GM23338 (cell line): ENCODE measurements at regions not wholly inside any gene's neighbourhood (a gene's known extent, or its start where the extent isn't known, plus 50 kb on each side); places are given as distances from the start of the nearest gene placed in this dataset.

Source experiments
- ATAC-seq: fragments of 200-7000 bp; cut with Tn5 transposase; 3 replicates; pipeline ENCODE4 v1.9.1; 2020
- DNase-seq: peaks from one replicate; pipeline ENCODE4 v3.0.0-alpha.2; 2015; ENCODE audit warnings: low spot score
- H2AFZ ChIP-seq: fragments of 200-600 bp; sonication (generic); 2 replicates; pipeline ENCODE4 v1.8.0; 2016; ENCODE audit warnings: antibody characterized with exemption, mild to moderate bottlenecking, moderate library complexity
- H3F3A ChIP-seq: fragments of 200-600 bp; sonication (generic); replicated peaks from 2 replicates; pipeline ENCODE4 v1.8.0; 2017; ENCODE audit warnings: antibody characterized with exemption, mixed run types, low read depth
- H3K27ac ChIP-seq: fragments of 200-600 bp; sonication (generic); 2 replicates; pipeline ENCODE4 v1.6.1; 2016; ENCODE audit warnings: low read depth
- H3K27me3 ChIP-seq: fragments of 200-600 bp; sonication (generic); 2 replicates; pipeline ENCODE4 v1.8.0; 2016; ENCODE audit warnings: mild to moderate bottlenecking, mixed run types, moderate library complexity; ENCODE audit not compliant: insufficient read depth
- H3K36me3 ChIP-seq: fragments of 200-600 bp; sonication (generic); 2 replicates; pipeline ENCODE4 v1.8.0; 2016; ENCODE audit warnings: mild to moderate bottlenecking; ENCODE audit not compliant: insufficient read depth
- H3K4me1 ChIP-seq: fragments of 200-600 bp; sonication (generic); 2 replicates; pipeline ENCODE4 v1.8.0; 2016; ENCODE audit warnings: mild to moderate bottlenecking, moderate library complexity; ENCODE audit not compliant: insufficient read depth
- H3K4me2 ChIP-seq: fragments of 200-600 bp; sonication (generic); 2 replicates; pipeline ENCODE4 v1.7.1; 2017; ENCODE audit warnings: mixed run types
- H3K4me3 ChIP-seq: fragments of 200-600 bp; sonication (generic); 2 replicates; pipeline ENCODE4 v1.6.1; 2016; ENCODE audit warnings: mixed run types
- H3K79me2 ChIP-seq: fragments of 200-600 bp; sonication (generic); replicated peaks from 2 replicates; pipeline ENCODE4 v1.8.0; 2017; ENCODE audit warnings: mild to moderate bottlenecking; ENCODE audit not compliant: insufficient read depth
- H3K9me2 ChIP-seq: fragments of 200-600 bp; sonication (generic); 2 replicates; pipeline ENCODE4 v1.8.0; 2017; ENCODE audit not compliant: insufficient read depth
- H4K20me1 ChIP-seq: fragments of 200-600 bp; sonication (generic); replicated peaks from 2 replicates; pipeline ENCODE4 v1.8.0; 2017; ENCODE audit warnings: mild to moderate bottlenecking; ENCODE audit not compliant: insufficient read depth
- H3K27ac Mint-ChIP-seq: 2 replicates; pipeline ENCODE4 v1.8.0; 2020; ENCODE audit warnings: inconsistent platforms, mild to moderate bottlenecking, moderate library complexity, mixed read lengths
- H3K27me3 Mint-ChIP-seq: 3 replicates; pipeline ENCODE4 v1.8.0; 2022; ENCODE audit warnings: low read depth, mild to moderate bottlenecking, moderate library complexity, mixed read lengths, inconsistent platforms; ENCODE audit not compliant: insufficient read depth, poor library complexity
- H3K36me3 Mint-ChIP-seq: 3 replicates; pipeline ENCODE4 v1.8.0; 2021; ENCODE audit warnings: low read depth, mild to moderate bottlenecking, inconsistent platforms, moderate library complexity, mixed read lengths
- H3K4me1 Mint-ChIP-seq: 3 replicates; pipeline ENCODE4 v1.8.0; 2020; ENCODE audit warnings: mild to moderate bottlenecking, inconsistent platforms, mixed read lengths
- H3K4me3 Mint-ChIP-seq: 3 replicates; pipeline ENCODE4 v1.8.0; 2021; ENCODE audit warnings: moderate library complexity, mild to moderate bottlenecking, inconsistent platforms, mixed read lengths
- H3K9me3 Mint-ChIP-seq: 3 replicates; pipeline ENCODE4 v1.8.0; 2020; ENCODE audit warnings: moderate library complexity, mild to moderate bottlenecking, inconsistent platforms, mixed read lengths
- ETS1 ChIP-seq: IDR thresholded peaks from 2 replicates; pipeline ENCODE4 v1.6.1; 2016; ENCODE audit warnings: antibody characterized with exemption
- EZH2phosphoT487 ChIP-seq: fragments of 200-600 bp; sonication (generic); IDR thresholded peaks from one replicate; pipeline ENCODE4 v1.8.1; 2018; ENCODE audit warnings: antibody characterized with exemption; ENCODE audit not compliant: unreplicated experiment
- NANOG ChIP-seq: IDR thresholded peaks from 2 replicates; pipeline ENCODE4 v1.6.1; 2016; ENCODE audit warnings: antibody characterized with exemption, borderline replicate concordance
- POLR2AphosphoS5 ChIP-seq: IDR thresholded peaks from 2 replicates; pipeline ENCODE4 v1.6.1; 2016; ENCODE audit warnings: antibody characterized with exemption, low read depth
- STAT1 ChIP-seq: IDR thresholded peaks from one replicate; pipeline ENCODE4 v1.6.1; 2016; ENCODE audit warnings: antibody characterized with exemption; ENCODE audit not compliant: unreplicated experiment
- ZNF114 ChIP-seq: fragments of 250-450 bp; sonication (Bioruptor Pico); IDR thresholded peaks from 2 replicates; pipeline ENCODE4 v1.5.0; 2020; ENCODE audit warnings: mild to moderate bottlenecking, moderate library complexity
- ZNF331 ChIP-seq: fragments of 250-450 bp; sonication (Bioruptor Pico); IDR thresholded peaks from 2 replicates; pipeline ENCODE4 v1.5.0; 2020; ENCODE audit warnings: low read depth, mild to moderate bottlenecking, moderate library complexity
- ZNF462 ChIP-seq: fragments of 250-450 bp; sonication (Bioruptor Pico); IDR thresholded peaks from 2 replicates; pipeline ENCODE4 v1.5.0; 2020; ENCODE audit warnings: mild to moderate bottlenecking, moderate library complexity

- no peak overlapping the region for H2AFZ ChIP-seq
- H3K4me2 ChIP-seq: no peak overlapping the region
- no peak for DNase-seq
- H3K27me3 Mint-ChIP-seq: no peaks in the 10 kb centered on the region
- no peaks in the 10 kb centered on the region for H3K9me3 Mint-ChIP-seq
- no peaks in the 10 kb centered on the region for H3K4me1 Mint-ChIP-seq
- no peaks in the 10 kb centered on the region for H4K20me1 ChIP-seq
- H3K9me2 ChIP-seq: no peaks in the 10 kb centered on the region; the same call in 1 of the 2 replicates
- TF ChIP-seq EZH2phosphoT487 (no peak), ZNF331 (CRISPR knock-in tag) (no peak), ZNF114 (CRISPR knock-in tag) (no peak), NANOG (no peak), ETS1 (no peak), ZNF462 (CRISPR knock-in tag) (no peak), POLR2AphosphoS5 (no peak), STAT1 (no peak)
- H3K36me3 ChIP-seq: no peaks in the 10 kb centered on the region
- no peaks in the 10 kb centered on the region for H3K79me2 ChIP-seq
- no peaks in the 10 kb centered on the region for H3K36me3 Mint-ChIP-seq
- H3K27ac ChIP-seq: no peak overlapping the region
- no peak overlapping the region for H3K4me3 Mint-ChIP-seq
- no peaks in the 10 kb centered on the region for H3K4me1 ChIP-seq
- no peaks in the 10 kb centered on the region for H3F3A ChIP-seq
- no peak for ATAC-seq
- H3K27me3 ChIP-seq: no peaks in the 10 kb centered on the region
- H3K4me3 ChIP-seq: no peak overlapping the region
- H3K27ac Mint-ChIP-seq: no peak overlapping the region
Measured at GRCh38 chr12:24728826-24729225, 220.1 kb downstream of the BCAT1 start.
